PC-3 (cell line): ENCODE measurements at regions not wholly inside any gene's neighbourhood (a gene's known extent, or its start where the extent isn't known, plus 50 kb on each side); places are given as distances from the start of the nearest gene placed in this dataset.

Experiments
- ATAC-seq: fragments of 200-7000 bp; cut with Tn5 transposase; 2 replicates; pipeline ENCODE4 v1.9.1; 2020; ENCODE audit warnings: mild to moderate bottlenecking, moderate library complexity
- BruUV-seq: library from RNA; stranded (reverse); fragments of 400-500 nt; replicated peaks from 2 replicates; lab custom pipeline; 2021; lab: Mats Ljungman, UMichigan
- CTCF ChIA-PET: fragments of 300-600 bp; sonication (Branson Sonifier 250); formaldehyde crosslinking; loops from one replicate; lab custom pipeline; 2022; ENCODE audit warnings: antibody characterized with exemption; lab: Charles Lee
- POLR2A ChIA-PET: fragments of 300-600 bp; sonication (Branson Sonifier 250); formaldehyde crosslinking; loops from one replicate; lab custom pipeline; 2022; ENCODE audit warnings: antibody characterized with exemption; ENCODE audit not compliant: unreplicated experiment; lab: Charles Lee
- DNase-seq: peaks from one replicate; pipeline ENCODE4 v3.0.0-alpha.2; 2015
- H2AFZ ChIP-seq: fragments of 300-600 bp; sonication (generic); 2 replicates; pipeline ENCODE4 v1.6.0; 2016; ENCODE audit warnings: antibody characterized with exemption, low read length
- H3F3A ChIP-seq: fragments of 300-600 bp; sonication (generic); one replicate; pipeline ENCODE4 v1.6.0; 2017; ENCODE audit warnings: antibody characterized with exemption, low read length, control low read depth, mild to moderate bottlenecking; ENCODE audit not compliant: unreplicated experiment
- H3K27ac ChIP-seq: fragments of 300-600 bp; sonication (generic); 2 replicates; pipeline ENCODE4 v1.5.1; 2016; ENCODE audit warnings: mild to moderate bottlenecking, low read length
- H3K27me3 ChIP-seq: fragments of 300-600 bp; sonication (generic); 2 replicates; pipeline ENCODE4 v1.6.1; 2016; ENCODE audit warnings: low read length, mixed read lengths
- H3K36me3 ChIP-seq: fragments of 300-600 bp; sonication (generic); 2 replicates; pipeline ENCODE4 v1.6.1; 2016; ENCODE audit warnings: low read depth, mixed run types, low read length, mixed read lengths
- H3K4me1 ChIP-seq: fragments of 300-600 bp; sonication (generic); 2 replicates; pipeline ENCODE4 v1.5.1; 2016; ENCODE audit warnings: low read length; ENCODE audit not compliant: insufficient read depth
- H3K4me2 ChIP-seq: fragments of 300-600 bp; sonication (generic); 2 replicates; pipeline ENCODE4 v1.6.0; 2016; ENCODE audit warnings: low read length
- H3K4me3 ChIP-seq: fragments of 300-600 bp; sonication (generic); 2 replicates; pipeline ENCODE4 v1.5.1; 2016; ENCODE audit warnings: mild to moderate bottlenecking, low read length, mixed read lengths
- H3K79me2 ChIP-seq: fragments of 300-600 bp; sonication (generic); 2 replicates; pipeline ENCODE4 v1.6.1; 2017; ENCODE audit warnings: low read length, mixed read lengths
- H3K9ac ChIP-seq: fragments of 300-600 bp; sonication (generic); 2 replicates; pipeline ENCODE4 v1.6.0; 2016; ENCODE audit warnings: mild to moderate bottlenecking, low read length
- H3K9me2 ChIP-seq: fragments of 300-600 bp; sonication (generic); replicated peaks from 2 replicates; pipeline ENCODE4 v1.6.1; 2016; ENCODE audit warnings: mixed run types, low read length, mixed read lengths
- H3K9me3 ChIP-seq: fragments of 300-600 bp; sonication (generic); 2 replicates; pipeline ENCODE4 v1.6.1; 2016; ENCODE audit warnings: low read length, mixed read lengths
- H4K20me1 ChIP-seq: fragments of 300-600 bp; sonication (generic); 2 replicates; pipeline ENCODE4 v1.6.1; 2016; ENCODE audit warnings: low read length, mixed read lengths
- EZH2 ChIP-seq: fragments of 300-600 bp; sonication (generic); IDR thresholded peaks from one replicate; pipeline ENCODE4 v1.6.1; 2017; ENCODE audit warnings: antibody characterized with exemption, mild to moderate bottlenecking, low read length; ENCODE audit not compliant: unreplicated experiment
- EZH2phosphoT487 ChIP-seq: fragments of 300-600 bp; sonication (generic); IDR thresholded peaks from 2 replicates; pipeline ENCODE4 v1.6.1; 2018; ENCODE audit warnings: mild to moderate bottlenecking, antibody characterized with exemption, low read length, borderline replicate concordance
- intact Hi-C: fragments of 100-400 bp; cut with micrococcal nuclease; formaldehyde crosslinking; loops from 2 replicates; pipeline ENCODE4 v1.9.0; 2023
- TF ChIP-seq, protein P1 (sequence below): fragments of 300-600 bp; sonication (generic); conservative IDR thresholded peaks from 2 replicates; pipeline ENCODE4 v1.5.1; 2017; ENCODE audit warnings: antibody characterized with exemption, low read depth, mild to moderate bottlenecking, low read length

DNA sequence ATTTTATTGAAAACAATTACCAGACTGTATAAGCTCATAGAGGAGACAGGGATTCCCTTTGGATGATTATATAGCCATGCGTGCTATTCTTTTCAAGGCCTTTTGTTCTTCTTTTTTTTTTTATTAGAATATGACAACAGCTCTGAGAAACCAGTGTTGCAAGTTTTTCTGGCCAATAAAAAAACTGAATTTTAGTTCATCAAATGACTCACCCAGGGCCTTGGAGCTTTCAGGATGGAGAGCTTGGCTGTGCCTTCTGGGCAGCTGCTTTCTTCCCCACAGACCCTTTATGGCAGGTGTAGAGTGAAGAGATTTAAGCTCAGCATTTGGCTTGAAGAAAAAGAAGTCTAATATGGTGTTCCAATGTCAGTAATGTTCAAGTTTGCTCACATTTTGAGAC is 497.9 kb upstream of the FANCL start:
- Histone ChIP-seq H3K79me2 (no peaks in the 10 kb centered on the region), H3K4me2 (no peak overlapping the region), H3K9me2 (no peaks in the 10 kb centered on the region), H3K9me3 (no peaks in the 10 kb centered on the region), H3K4me1 (peaks cover 25% of the 10 kb centered on the region), H3K27me3 (no peaks in the 10 kb centered on the region), H3K9ac (no peak overlapping the region), H2AFZ (no peak overlapping the region), H3K4me3 (no peak overlapping the region), H3K27ac (peak overlapping the region; percentile 11; the same call in 1 of the 2 replicates), H4K20me1 (no peaks in the 10 kb centered on the region), H3K36me3 (no peaks in the 10 kb centered on the region), H3F3A (no peaks in the 10 kb centered on the region)
- ChIA-PET POLR2A (no interaction called here), CTCF (no interaction called here)
- DNase-seq: peak; percentile 85
- no TSS peak for BruUV-seq
- no peak; the same call in 1 of the 2 replicates for ATAC-seq
- TF ChIP-seq, protein P1, sequence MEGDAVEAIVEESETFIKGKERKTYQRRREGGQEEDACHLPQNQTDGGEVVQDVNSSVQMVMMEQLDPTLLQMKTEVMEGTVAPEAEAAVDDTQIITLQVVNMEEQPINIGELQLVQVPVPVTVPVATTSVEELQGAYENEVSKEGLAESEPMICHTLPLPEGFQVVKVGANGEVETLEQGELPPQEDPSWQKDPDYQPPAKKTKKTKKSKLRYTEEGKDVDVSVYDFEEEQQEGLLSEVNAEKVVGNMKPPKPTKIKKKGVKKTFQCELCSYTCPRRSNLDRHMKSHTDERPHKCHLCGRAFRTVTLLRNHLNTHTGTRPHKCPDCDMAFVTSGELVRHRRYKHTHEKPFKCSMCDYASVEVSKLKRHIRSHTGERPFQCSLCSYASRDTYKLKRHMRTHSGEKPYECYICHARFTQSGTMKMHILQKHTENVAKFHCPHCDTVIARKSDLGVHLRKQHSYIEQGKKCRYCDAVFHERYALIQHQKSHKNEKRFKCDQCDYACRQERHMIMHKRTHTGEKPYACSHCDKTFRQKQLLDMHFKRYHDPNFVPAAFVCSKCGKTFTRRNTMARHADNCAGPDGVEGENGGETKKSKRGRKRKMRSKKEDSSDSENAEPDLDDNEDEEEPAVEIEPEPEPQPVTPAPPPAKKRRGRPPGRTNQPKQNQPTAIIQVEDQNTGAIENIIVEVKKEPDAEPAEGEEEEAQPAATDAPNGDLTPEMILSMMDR: no peak
- TF ChIP-seq EZH2: no peak
- no peak for TF ChIP-seq EZH2phosphoT487
- intact Hi-C loops: no loop called here

DNA sequence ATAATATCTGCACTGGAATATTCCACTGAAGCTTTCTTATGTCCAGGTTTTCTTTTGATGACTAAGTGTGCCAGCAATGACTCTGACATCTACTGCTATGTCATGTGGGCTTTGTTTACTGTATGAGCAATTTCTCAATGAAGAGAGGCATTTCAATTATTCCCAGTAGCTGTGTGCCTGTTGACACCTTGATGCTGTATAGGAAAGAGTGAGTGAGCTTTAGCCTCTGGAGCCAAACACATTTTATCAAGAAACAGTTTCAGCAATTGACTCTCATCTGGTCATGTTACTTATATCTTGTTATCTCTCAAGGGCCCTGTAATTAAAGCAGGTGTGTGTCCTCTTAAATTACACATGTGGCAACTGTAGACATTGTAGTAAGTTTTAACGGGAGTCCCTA is 493.2 kb upstream of the FANCL start:
- Histone ChIP-seq H3K4me3 (no peak overlapping the region), H3F3A (no peaks in the 10 kb centered on the region), H3K9ac (no peak overlapping the region), H3K27ac (0 out of 2 replicates have a peak overlapping the region, but pooled peaks have one; percentile 11), H3K79me2 (no peaks in the 10 kb centered on the region), H4K20me1 (no peaks in the 10 kb centered on the region), H3K27me3 (no peaks in the 10 kb centered on the region), H2AFZ (no peak overlapping the region), H3K36me3 (no peaks in the 10 kb centered on the region), H3K4me1 (peaks cover 31% of the 10 kb centered on the region), H3K4me2 (peak overlapping the region; percentile 51; the same call in 1 of the 2 replicates), H3K9me3 (no peaks in the 10 kb centered on the region), H3K9me2 (no peaks in the 10 kb centered on the region)
- TF ChIP-seq EZH2: no peak
- no peak for TF ChIP-seq EZH2phosphoT487
- TF ChIP-seq, protein P1: no peak
- no TSS peak for BruUV-seq
- intact Hi-C loops: no loop called here
- ChIA-PET POLR2A (interaction anchor here (0.6 kb wide), 1 partner anchor 172 kb away, joined by 5 read pairs; no protein-coding TSS in a partner anchor), CTCF (no interaction called here)
- ATAC-seq: peak; percentile 96
- DNase-seq: peak; percentile 82

DNA sequence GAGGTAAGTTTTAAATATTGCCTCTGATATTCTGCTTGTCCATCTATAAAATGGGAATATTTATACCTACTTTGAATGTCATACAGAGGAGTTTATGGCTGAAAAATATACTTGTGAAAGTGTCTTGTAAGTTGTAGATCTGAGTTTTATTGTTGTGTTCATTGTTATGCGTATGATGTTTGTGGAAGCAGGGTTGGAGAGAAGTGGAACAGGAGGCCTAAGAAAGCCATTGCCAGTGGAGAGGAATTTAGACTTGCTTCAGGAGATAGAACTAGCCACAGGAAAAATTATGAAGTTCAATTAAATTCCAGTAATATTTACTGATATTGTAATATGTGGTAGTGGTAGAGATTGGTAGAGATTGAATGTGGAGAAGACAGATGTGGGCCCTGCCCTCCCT is 491.9 kb upstream of the FANCL start:
- ChIA-PET CTCF (no interaction called here), POLR2A (no interaction called here)
- TF ChIP-seq EZH2phosphoT487: no peak
- no peak for TF ChIP-seq EZH2
- TF ChIP-seq, protein P1: no peak
- DNase-seq (no peak), ATAC-seq (no peak)
- H3F3A ChIP-seq: no peaks in the 10 kb centered on the region
- no peaks in the 10 kb centered on the region for H4K20me1 ChIP-seq
- H3K9ac ChIP-seq: no peak overlapping the region
- H3K36me3 ChIP-seq: no peaks in the 10 kb centered on the region
- H3K27ac ChIP-seq: no peak overlapping the region
- H2AFZ ChIP-seq: no peak overlapping the region
- no TSS peak for BruUV-seq
- no peak overlapping the region for H3K4me2 ChIP-seq
- no peaks in the 10 kb centered on the region for H3K9me3 ChIP-seq
- intact Hi-C loops: no loop called here
- H3K27me3 ChIP-seq: no peaks in the 10 kb centered on the region
- no peaks in the 10 kb centered on the region for H3K79me2 ChIP-seq
- H3K4me3 ChIP-seq: no peak overlapping the region
- H3K9me2 ChIP-seq: no peaks in the 10 kb centered on the region
- peaks cover 24% of the 10 kb centered on the region for H3K4me1 ChIP-seq
